ENCODE measurements at regions not wholly inside any gene's neighbourhood (a gene's known extent, or its start where the extent isn't known, plus 50 kb on each side); places are given as distances from the start of the nearest gene placed in this dataset.

DNA sequence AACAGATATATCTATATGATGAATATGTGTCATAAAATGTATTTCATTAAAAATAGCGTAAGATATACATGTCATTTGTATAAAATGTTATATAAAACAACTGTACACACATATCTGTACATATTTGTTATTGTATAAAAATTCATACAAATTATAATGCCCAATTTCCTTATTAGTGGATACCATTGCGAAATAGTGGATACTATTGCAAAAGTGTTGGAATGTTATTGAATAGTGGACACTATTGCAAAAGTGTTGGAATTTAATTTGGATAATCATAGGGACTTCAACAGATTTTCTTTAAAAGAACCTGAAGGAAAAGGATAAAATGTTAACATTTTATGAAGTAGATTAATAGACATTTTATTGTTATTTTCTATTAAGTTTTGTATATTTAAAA lies 487.4 kb downstream of the HAO1 start:
- no peak for TF ChIP-seq EZH2phosphoT487 (IDR thresholded peaks at IDR 0.05; ENCODE audit: borderline replicate concordance)
- TF ChIP-seq, protein P1, sequence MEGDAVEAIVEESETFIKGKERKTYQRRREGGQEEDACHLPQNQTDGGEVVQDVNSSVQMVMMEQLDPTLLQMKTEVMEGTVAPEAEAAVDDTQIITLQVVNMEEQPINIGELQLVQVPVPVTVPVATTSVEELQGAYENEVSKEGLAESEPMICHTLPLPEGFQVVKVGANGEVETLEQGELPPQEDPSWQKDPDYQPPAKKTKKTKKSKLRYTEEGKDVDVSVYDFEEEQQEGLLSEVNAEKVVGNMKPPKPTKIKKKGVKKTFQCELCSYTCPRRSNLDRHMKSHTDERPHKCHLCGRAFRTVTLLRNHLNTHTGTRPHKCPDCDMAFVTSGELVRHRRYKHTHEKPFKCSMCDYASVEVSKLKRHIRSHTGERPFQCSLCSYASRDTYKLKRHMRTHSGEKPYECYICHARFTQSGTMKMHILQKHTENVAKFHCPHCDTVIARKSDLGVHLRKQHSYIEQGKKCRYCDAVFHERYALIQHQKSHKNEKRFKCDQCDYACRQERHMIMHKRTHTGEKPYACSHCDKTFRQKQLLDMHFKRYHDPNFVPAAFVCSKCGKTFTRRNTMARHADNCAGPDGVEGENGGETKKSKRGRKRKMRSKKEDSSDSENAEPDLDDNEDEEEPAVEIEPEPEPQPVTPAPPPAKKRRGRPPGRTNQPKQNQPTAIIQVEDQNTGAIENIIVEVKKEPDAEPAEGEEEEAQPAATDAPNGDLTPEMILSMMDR (conservative IDR thresholded peaks at IDR 0.05; ENCODE audit: low read length), result no peak
- H3K9ac ChIP-seq (ENCODE audit: low read depth, low read length, poor library complexity, severe bottlenecking), result no peak overlapping the region

DNA sequence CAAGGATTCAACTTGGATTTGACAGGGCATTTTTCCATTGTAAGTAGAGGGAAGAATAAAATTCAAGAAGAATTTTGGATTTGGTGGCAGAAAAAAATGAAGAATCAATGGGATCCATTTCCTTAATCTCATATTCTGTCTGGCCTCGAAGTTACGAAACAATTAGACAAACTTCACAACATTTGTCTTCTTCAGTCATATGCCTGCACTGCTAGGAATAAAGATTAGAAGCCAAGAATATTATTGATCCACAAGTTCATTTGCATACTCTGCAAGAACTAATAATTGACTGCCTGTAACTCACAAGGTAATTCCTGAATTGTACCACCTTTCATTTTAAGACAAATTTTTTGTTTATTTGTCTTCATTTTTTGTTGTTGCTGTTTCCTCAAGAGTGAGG lies 486.2 kb downstream of the HAO1 start:
- Histone ChIP-seq H3K9me3 (ENCODE audit: insufficient read depth, low read depth, low read length) (no peaks in the 10 kb centered on the region), H3K4me1 (ENCODE audit: insufficient read depth, low read length, poor library complexity, severe bottlenecking) (no peaks in the 10 kb centered on the region), H4K20me1 (ENCODE audit: insufficient read depth, low read length, poor library complexity, severe bottlenecking) (no peaks in the 10 kb centered on the region), H3K4me2 (ENCODE audit: low read depth, low read length, poor library complexity, severe bottlenecking) (no peak overlapping the region), H3K27me3 (ENCODE audit: insufficient read depth, low read length, poor library complexity, severe bottlenecking) (no peaks in the 10 kb centered on the region), H3K9ac (ENCODE audit: low read depth, low read length, poor library complexity, severe bottlenecking) (no peak overlapping the region), H3K79me2 (ENCODE audit: insufficient read depth, low read length) (no peaks in the 10 kb centered on the region), H3K4me3 (ENCODE audit: low read length, poor library complexity, severe bottlenecking) (no peak overlapping the region), H3K9me2 (replicated peaks; ENCODE audit: low read depth, low read length) (no peaks in the 10 kb centered on the region), H3F3A (ENCODE audit: low read depth) (no peaks in the 10 kb centered on the region), H2AFZ (ENCODE audit: low read length) (no peak overlapping the region), H3K36me3 (ENCODE audit: insufficient read depth, low read length) (no peaks in the 10 kb centered on the region)
- no peak for TF ChIP-seq EZH2phosphoT487 (IDR thresholded peaks at IDR 0.05; ENCODE audit: borderline replicate concordance)

More for the DNA sequence above, 487.4 kb downstream of the HAO1 start:
- Histone ChIP-seq H3K9me3 (ENCODE audit: insufficient read depth, low read depth, low read length) (no peaks in the 10 kb centered on the region), H3F3A (ENCODE audit: low read depth) (no peaks in the 10 kb centered on the region), H3K79me2 (ENCODE audit: insufficient read depth, low read length) (no peaks in the 10 kb centered on the region), H3K36me3 (ENCODE audit: insufficient read depth, low read length) (no peaks in the 10 kb centered on the region), H3K4me2 (ENCODE audit: low read depth, low read length, poor library complexity, severe bottlenecking) (no peak overlapping the region), H3K4me1 (ENCODE audit: insufficient read depth, low read length, poor library complexity, severe bottlenecking) (no peaks in the 10 kb centered on the region), H3K27me3 (ENCODE audit: insufficient read depth, low read length, poor library complexity, severe bottlenecking) (no peaks in the 10 kb centered on the region), H2AFZ (ENCODE audit: low read length) (no peak overlapping the region), H3K4me3 (ENCODE audit: low read length, poor library complexity, severe bottlenecking) (no peak overlapping the region), H4K20me1 (ENCODE audit: insufficient read depth, low read length, poor library complexity, severe bottlenecking) (no peaks in the 10 kb centered on the region), H3K9me2 (replicated peaks; ENCODE audit: low read depth, low read length) (no peaks in the 10 kb centered on the region)

DNA sequence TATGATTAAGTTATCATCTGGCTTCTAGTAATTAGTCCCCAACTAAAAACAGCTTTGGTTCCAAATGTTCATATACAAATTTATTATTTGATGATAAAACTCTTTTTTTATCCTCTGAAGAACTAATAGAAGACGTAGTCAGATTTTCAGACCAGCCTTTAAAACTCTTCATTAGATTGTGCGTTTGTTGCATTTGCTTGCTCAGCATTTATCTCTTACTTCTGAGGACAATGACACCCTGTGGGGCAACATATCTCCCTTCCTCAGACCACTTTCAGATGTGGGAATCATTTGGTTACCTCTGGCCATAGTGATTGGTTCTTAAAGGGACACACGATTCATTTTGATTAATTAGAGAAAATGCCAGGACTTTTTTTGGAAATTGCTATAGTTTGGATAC lies 481.8 kb downstream of the HAO1 start:
- Histone ChIP-seq H3K4me1 (ENCODE audit: insufficient read depth, low read length, poor library complexity, severe bottlenecking) (no peaks in the 10 kb centered on the region), H3K27me3 (ENCODE audit: insufficient read depth, low read length, poor library complexity, severe bottlenecking) (no peaks in the 10 kb centered on the region), H2AFZ (ENCODE audit: low read length) (no peak overlapping the region), H3K4me3 (ENCODE audit: low read length, poor library complexity, severe bottlenecking) (no peak overlapping the region), H3K79me2 (ENCODE audit: insufficient read depth, low read length) (no peaks in the 10 kb centered on the region), H3K9ac (ENCODE audit: low read depth, low read length, poor library complexity, severe bottlenecking) (no peak overlapping the region), H3K4me2 (ENCODE audit: low read depth, low read length, poor library complexity, severe bottlenecking) (no peak overlapping the region), H3K9me2 (replicated peaks; ENCODE audit: low read depth, low read length) (no peaks in the 10 kb centered on the region), H3F3A (ENCODE audit: low read depth) (no peaks in the 10 kb centered on the region), H4K20me1 (ENCODE audit: insufficient read depth, low read length, poor library complexity, severe bottlenecking) (no peaks in the 10 kb centered on the region), H3K9me3 (ENCODE audit: insufficient read depth, low read depth, low read length) (no peaks in the 10 kb centered on the region), H3K36me3 (ENCODE audit: insufficient read depth, low read length) (no peaks in the 10 kb centered on the region)
- TF ChIP-seq EZH2phosphoT487 (IDR thresholded peaks at IDR 0.05; ENCODE audit: borderline replicate concordance), result no peak
- TF ChIP-seq, protein P1 (conservative IDR thresholded peaks at IDR 0.05; ENCODE audit: low read length), result no peak

DNA sequence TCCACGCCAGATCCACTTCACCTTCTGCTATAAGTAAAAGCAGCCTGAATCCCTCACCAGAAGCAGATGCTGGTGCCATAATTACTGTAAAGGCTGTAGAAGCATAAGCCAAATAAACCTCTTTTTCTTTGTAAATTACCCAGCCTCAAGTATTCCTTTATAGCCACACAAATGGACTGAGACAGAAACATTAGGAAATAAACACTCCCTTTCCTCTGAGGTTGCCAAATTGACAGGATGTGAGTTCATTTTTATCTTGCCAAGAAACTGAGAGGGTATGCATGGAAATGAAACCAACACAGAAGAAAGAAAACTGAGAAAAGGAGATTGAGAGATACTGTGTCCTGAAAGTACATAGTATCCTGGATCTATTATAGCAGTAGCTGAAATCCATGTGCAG lies 481.2 kb downstream of the HAO1 start:
- Histone ChIP-seq H3K9me2 (replicated peaks; ENCODE audit: low read depth, low read length) (no peaks in the 10 kb centered on the region), H2AFZ (ENCODE audit: low read length) (no peak overlapping the region), H3K4me3 (ENCODE audit: low read length, poor library complexity, severe bottlenecking) (no peak overlapping the region), H3K9ac (ENCODE audit: low read depth, low read length, poor library complexity, severe bottlenecking) (no peak overlapping the region), H4K20me1 (ENCODE audit: insufficient read depth, low read length, poor library complexity, severe bottlenecking) (no peaks in the 10 kb centered on the region), H3K79me2 (ENCODE audit: insufficient read depth, low read length) (no peaks in the 10 kb centered on the region), H3K27me3 (ENCODE audit: insufficient read depth, low read length, poor library complexity, severe bottlenecking) (no peaks in the 10 kb centered on the region), H3K36me3 (ENCODE audit: insufficient read depth, low read length) (no peaks in the 10 kb centered on the region), H3K9me3 (ENCODE audit: insufficient read depth, low read depth, low read length) (no peaks in the 10 kb centered on the region), H3F3A (ENCODE audit: low read depth) (no peaks in the 10 kb centered on the region), H3K4me2 (ENCODE audit: low read depth, low read length, poor library complexity, severe bottlenecking) (no peak overlapping the region), H3K4me1 (ENCODE audit: insufficient read depth, low read length, poor library complexity, severe bottlenecking) (no peaks in the 10 kb centered on the region)
- TF ChIP-seq EZH2phosphoT487 (IDR thresholded peaks at IDR 0.05; ENCODE audit: borderline replicate concordance), result no peak
- TF ChIP-seq, protein P1 (conservative IDR thresholded peaks at IDR 0.05; ENCODE audit: low read length), result no peak
